SU-DHL-6 (cell line): ENCODE measurements at regions not wholly inside any gene's neighbourhood (a gene's known extent, or its start where the extent isn't known, plus 50 kb on each side); places are given as distances from the start of the nearest gene placed in this dataset.

ENCODE experiments used
- CTCF ChIP-seq: fragments of 200-600 bp; sonication (generic); IDR thresholded peaks from one replicate; pipeline ENCODE4 v1.5.1; 2017; ENCODE audit warnings: antibody characterized with exemption, mild to moderate bottlenecking, low read length, moderate library complexity; ENCODE audit not compliant: insufficient read depth, poor library complexity, severe bottlenecking
- EZH2phosphoT487 ChIP-seq: fragments of 200-600 bp; sonication (generic), shearing (Covaris generic); conservative IDR thresholded peaks from 2 replicates; pipeline ENCODE4 v1.6.1; 2018; ENCODE audit warnings: mild to moderate bottlenecking, antibody characterized with exemption, low read length, moderate library complexity, mixed read lengths

- TF ChIP-seq CTCF (no peak), EZH2phosphoT487 (no peak)
These were observed 51.5 kb upstream of the ARID1B start for GRCh38 chr6:156725712-156726111.
